HepG2 (cell line): ENCODE measurements at regions not wholly inside any gene's neighbourhood (a gene's known extent, or its start where the extent isn't known, plus 50 kb on each side); places are given as distances from the start of the nearest gene placed in this dataset.

ENCODE experiments used
- ATF6 ChIP-seq: sonication (generic); formaldehyde crosslinking; conservative IDR thresholded peaks from 2 replicates; pipeline ENCODE4 v1.4.0; 2020; ENCODE audit warnings: missing genetic modification reagents
- ATM ChIP-seq: fragments of 450-650 bp; IDR thresholded peaks from 2 replicates; pipeline ENCODE4 v1.7.1; 2017; ENCODE audit warnings: mild to moderate bottlenecking, borderline replicate concordance
- ELF4 ChIP-seq: sonication (generic); formaldehyde crosslinking; IDR thresholded peaks from 2 replicates; pipeline ENCODE4 v1.5.0; 2020; ENCODE audit warnings: missing genetic modification reagents, mild to moderate bottlenecking, moderate library complexity, borderline replicate concordance
- GPBP1L1 ChIP-seq: sonication (generic); formaldehyde crosslinking; IDR thresholded peaks from 2 replicates; pipeline ENCODE4 v1.5.0; 2020; ENCODE audit warnings: mild to moderate bottlenecking, missing genetic modification reagents
- HMG20A ChIP-seq: IDR thresholded peaks from 2 replicates; pipeline ENCODE4 v1.6.1; 2016; ENCODE audit warnings: borderline replicate concordance
- NFYC ChIP-seq: IDR thresholded peaks from 2 replicates; pipeline ENCODE4 v1.6.1; 2016; ENCODE audit warnings: missing genetic modification reagents, missing compliant biosample characterization
- TFDP1 ChIP-seq: IDR thresholded peaks from 2 replicates; pipeline ENCODE4 v1.6.1; 2016; ENCODE audit warnings: missing compliant biosample characterization, missing genetic modification reagents, borderline replicate concordance
- TGIF2 ChIP-seq: IDR thresholded peaks from 2 replicates; pipeline ENCODE4 v1.6.1; 2016; ENCODE audit warnings: control low read depth, missing compliant biosample characterization
- THYN1 ChIP-seq: sonication (generic); formaldehyde crosslinking; IDR thresholded peaks from 2 replicates; pipeline ENCODE4 v1.8.1; 2023; ENCODE audit warnings: low read depth, mild to moderate bottlenecking, moderate library complexity, missing genetic modification reagents, borderline replicate concordance
- U2AF2 ChIP-seq: fragments of 200-400 bp; formaldehyde crosslinking; IDR thresholded peaks from 2 replicates; pipeline ENCODE4 v1.6.1; 2017; ENCODE audit warnings: low read depth, mild to moderate bottlenecking, low read length
- ZBTB49 ChIP-seq: sonication (generic); formaldehyde crosslinking; IDR thresholded peaks from 2 replicates; pipeline ENCODE4 v1.4.0; 2020; ENCODE audit warnings: missing genetic modification reagents, borderline replicate concordance
- ZFP36L2 ChIP-seq: sonication (generic); formaldehyde crosslinking; IDR thresholded peaks from 2 replicates; pipeline ENCODE4 v1.4.0; 2020; ENCODE audit warnings: missing genetic modification reagents
- ZIK1 ChIP-seq: sonication (generic); formaldehyde crosslinking; IDR thresholded peaks from 2 replicates; pipeline ENCODE4 v1.5.0; 2020; ENCODE audit warnings: mild to moderate bottlenecking, low read depth, missing genetic modification reagents, borderline replicate concordance
- ZKSCAN5 ChIP-seq: sonication (generic); formaldehyde crosslinking; IDR thresholded peaks from 2 replicates; pipeline ENCODE4 v1.5.1; 2020; ENCODE audit warnings: mild to moderate bottlenecking, missing genetic modification reagents
- ZNF160 ChIP-seq: sonication (generic); formaldehyde crosslinking; IDR thresholded peaks from 2 replicates; pipeline ENCODE4 v1.8.0; 2022; ENCODE audit warnings: mild to moderate bottlenecking, inconsistent platforms, missing genetic modification reagents
- ZNF430 ChIP-seq: sonication (generic); formaldehyde crosslinking; IDR thresholded peaks from 2 replicates; pipeline ENCODE4 v1.9.0; 2021; ENCODE audit warnings: mild to moderate bottlenecking, missing genetic modification reagents
- ZNF468 ChIP-seq: sonication (generic); formaldehyde crosslinking; IDR thresholded peaks from 2 replicates; pipeline ENCODE4 v1.8.0; 2022; ENCODE audit warnings: mild to moderate bottlenecking, moderate library complexity, missing genetic modification reagents
- ZNF496 ChIP-seq: sonication (generic); formaldehyde crosslinking; IDR thresholded peaks from 2 replicates; pipeline ENCODE4 v1.8.1; 2023; ENCODE audit warnings: mild to moderate bottlenecking, moderate library complexity, missing genetic modification reagents; ENCODE audit not compliant: insufficient replicate concordance
- ZNF513 ChIP-seq: sonication (generic); formaldehyde crosslinking; conservative IDR thresholded peaks from 2 replicates; pipeline ENCODE4 v1.5.0; 2020; ENCODE audit warnings: missing genetic modification reagents
- ZNF563 ChIP-seq: sonication (generic); formaldehyde crosslinking; IDR thresholded peaks from 2 replicates; pipeline ENCODE4 v1.8.0; 2022; ENCODE audit warnings: mild to moderate bottlenecking, moderate library complexity, missing genetic modification reagents
- ZNF564 ChIP-seq: sonication (generic); formaldehyde crosslinking; IDR thresholded peaks from 2 replicates; pipeline ENCODE4 v1.8.1; 2023; ENCODE audit warnings: mild to moderate bottlenecking, missing genetic modification reagents

- TF ChIP-seq GPBP1L1 (CRISPR knock-in tag) (no peak), TFDP1 (CRISPR knock-in tag) (peak; percentile 81; the same call in 1 of the 2 replicates), THYN1 (no peak), ZNF468 (CRISPR knock-in tag) (0 out of 2 replicates have a peak, but pooled peaks have one; percentile 74), U2AF2 (no peak), HMG20A (no peak), ZNF496 (CRISPR knock-in tag) (no peak), ZBTB49 (CRISPR knock-in tag) (no peak), ZNF513 (CRISPR knock-in tag) (no peak), ELF4 (CRISPR knock-in tag) (no peak), ATF6 (no peak), ZNF564 (CRISPR knock-in tag) (no peak), ZNF563 (CRISPR knock-in tag) (0 out of 2 replicates have a peak, but pooled peaks have one; percentile 7), TGIF2 (CRISPR knock-in tag) (peak; percentile 39), ZNF160 (CRISPR knock-in tag) (no peak; the same call in 1 of the 2 replicates), ZFP36L2 (CRISPR knock-in tag) (no peak), ATM (no peak), ZKSCAN5 (CRISPR knock-in tag) (no peak), NFYC (CRISPR knock-in tag) (0 out of 2 replicates have a peak, but pooled peaks have one; percentile 17), ZNF430 (CRISPR knock-in tag) (peak; percentile 65; the same call in 1 of the 2 replicates), ZIK1 (CRISPR knock-in tag) (no peak)
These were observed 154.6 kb downstream of the CCDC74A start (continued) for GRCh38 chr2:131682122-131682944.
